SU-DHL-6 (cell line): ENCODE measurements at regions not wholly inside any gene's neighbourhood (a gene's known extent, or its start where the extent isn't known, plus 50 kb on each side); places are given as distances from the start of the nearest gene placed in this dataset.

Source experiments
- H2AFZ ChIP-seq: fragments of 200-600 bp; sonication (generic); 2 replicates; pipeline ENCODE4 v1.6.1; 2014; ENCODE audit warnings: low read depth, mild to moderate bottlenecking, moderate library complexity, mixed read lengths, antibody characterized with exemption, low read length; ENCODE audit not compliant: severe bottlenecking
- H3F3A ChIP-seq: fragments of 200-600 bp; shearing (Covaris generic); 2 replicates; pipeline ENCODE4 v1.6.0; 2016; ENCODE audit warnings: antibody characterized with exemption, mild to moderate bottlenecking; ENCODE audit not compliant: insufficient read depth
- H3K27ac ChIP-seq: fragments of 200-600 bp; sonication (generic); 2 replicates; pipeline ENCODE4 v1.5.1; 2016; ENCODE audit warnings: low read depth, mild to moderate bottlenecking, low read length, moderate library complexity, mixed read lengths
- H3K27me3 ChIP-seq: fragments of 200-600 bp; sonication (generic), shearing (Covaris generic); 2 replicates; pipeline ENCODE4 v1.6.0; 2014; ENCODE audit warnings: mild to moderate bottlenecking, low read length
- H3K36me3 ChIP-seq: fragments of 200-600 bp; sonication (generic); 2 replicates; pipeline ENCODE4 v1.6.1; 2014; ENCODE audit warnings: mild to moderate bottlenecking, low read length, mixed read lengths
- H3K4me2 ChIP-seq: fragments of 300-600, 200-600 bp; shearing (Covaris generic), sonication (generic); 2 replicates; pipeline ENCODE4 v1.6.0; 2014; ENCODE audit warnings: low read length, low read depth, mild to moderate bottlenecking; ENCODE audit not compliant: poor library complexity, severe bottlenecking
- H3K4me3 ChIP-seq: fragments of 200-600 bp; sonication (generic); 2 replicates; pipeline ENCODE4 v1.5.1; 2014; ENCODE audit warnings: antibody characterized with exemption, low read length, mild to moderate bottlenecking, mixed read lengths; ENCODE audit not compliant: insufficient read depth, poor library complexity, severe bottlenecking
- H3K79me2 ChIP-seq: fragments of 200-600 bp; sonication (generic); 2 replicates; pipeline ENCODE4 v1.6.1; 2014; ENCODE audit warnings: mild to moderate bottlenecking, low read length, moderate library complexity; ENCODE audit not compliant: insufficient read depth
- H3K9ac ChIP-seq: fragments of 200-600 bp; sonication (generic); 2 replicates; pipeline ENCODE4 v1.7.0; 2014; ENCODE audit warnings: mild to moderate bottlenecking, low read length
- H3K9me2 ChIP-seq: fragments of 200-600 bp; sonication (generic); replicated peaks from 2 replicates; pipeline ENCODE4 v1.6.1; 2014; ENCODE audit warnings: low read length; ENCODE audit not compliant: insufficient read depth
- H3K9me3 ChIP-seq: fragments of 200-600 bp; sonication (generic); 2 replicates; pipeline ENCODE4 v1.6.1; 2014; ENCODE audit warnings: low read length, mixed read lengths; ENCODE audit not compliant: insufficient read depth
- H4K20me1 ChIP-seq: fragments of 200-600 bp; sonication (generic); 2 replicates; pipeline ENCODE4 v1.6.1; 2014; ENCODE audit warnings: low read depth, mild to moderate bottlenecking, antibody characterized with exemption, low read length, moderate library complexity, mixed read lengths
- EZH2phosphoT487 ChIP-seq: fragments of 200-600 bp; sonication (generic), shearing (Covaris generic); conservative IDR thresholded peaks from 2 replicates; pipeline ENCODE4 v1.6.1; 2018; ENCODE audit warnings: mild to moderate bottlenecking, antibody characterized with exemption, low read length, moderate library complexity, mixed read lengths
- TF ChIP-seq, protein P1 (sequence below): fragments of 200-600 bp; sonication (generic); IDR thresholded peaks from one replicate; pipeline ENCODE4 v1.5.1; 2017; ENCODE audit warnings: antibody characterized with exemption, mild to moderate bottlenecking, low read length, moderate library complexity; ENCODE audit not compliant: insufficient read depth, poor library complexity, severe bottlenecking

DNA sequence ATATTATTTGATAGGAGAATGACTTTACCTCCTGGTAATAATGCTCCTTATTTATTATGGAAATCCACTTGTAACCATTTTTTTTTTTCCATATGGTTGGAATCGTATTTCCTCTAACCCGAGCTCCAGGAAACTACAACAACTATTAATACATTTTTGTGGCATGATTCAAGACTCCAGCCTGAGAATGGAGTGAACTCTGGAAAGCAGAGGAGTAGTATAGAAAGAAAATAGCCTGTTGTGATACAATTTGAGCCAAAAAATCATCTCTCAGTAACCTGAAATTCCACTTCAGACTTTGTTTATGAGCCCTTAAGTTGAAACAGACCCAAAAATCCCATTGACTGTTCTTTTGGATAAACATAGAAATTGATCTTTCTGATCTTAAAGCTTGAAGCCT lies 921.1 kb downstream of the SOCS6 start:
- Histone ChIP-seq H3K9me2 (no peaks in the 10 kb centered on the region), H3K4me3 (no peak overlapping the region), H3K79me2 (no peaks in the 10 kb centered on the region), H3F3A (no peaks in the 10 kb centered on the region), H3K9ac (no peak overlapping the region), H2AFZ (no peak overlapping the region), H3K36me3 (no peaks in the 10 kb centered on the region), H3K27me3 (no peaks in the 10 kb centered on the region), H4K20me1 (no peaks in the 10 kb centered on the region), H3K9me3 (no peaks in the 10 kb centered on the region), H3K4me2 (no peak overlapping the region), H3K27ac (no peak overlapping the region)
- TF ChIP-seq, protein P1, sequence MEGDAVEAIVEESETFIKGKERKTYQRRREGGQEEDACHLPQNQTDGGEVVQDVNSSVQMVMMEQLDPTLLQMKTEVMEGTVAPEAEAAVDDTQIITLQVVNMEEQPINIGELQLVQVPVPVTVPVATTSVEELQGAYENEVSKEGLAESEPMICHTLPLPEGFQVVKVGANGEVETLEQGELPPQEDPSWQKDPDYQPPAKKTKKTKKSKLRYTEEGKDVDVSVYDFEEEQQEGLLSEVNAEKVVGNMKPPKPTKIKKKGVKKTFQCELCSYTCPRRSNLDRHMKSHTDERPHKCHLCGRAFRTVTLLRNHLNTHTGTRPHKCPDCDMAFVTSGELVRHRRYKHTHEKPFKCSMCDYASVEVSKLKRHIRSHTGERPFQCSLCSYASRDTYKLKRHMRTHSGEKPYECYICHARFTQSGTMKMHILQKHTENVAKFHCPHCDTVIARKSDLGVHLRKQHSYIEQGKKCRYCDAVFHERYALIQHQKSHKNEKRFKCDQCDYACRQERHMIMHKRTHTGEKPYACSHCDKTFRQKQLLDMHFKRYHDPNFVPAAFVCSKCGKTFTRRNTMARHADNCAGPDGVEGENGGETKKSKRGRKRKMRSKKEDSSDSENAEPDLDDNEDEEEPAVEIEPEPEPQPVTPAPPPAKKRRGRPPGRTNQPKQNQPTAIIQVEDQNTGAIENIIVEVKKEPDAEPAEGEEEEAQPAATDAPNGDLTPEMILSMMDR: no peak
- no peak for TF ChIP-seq EZH2phosphoT487

- Histone ChIP-seq H4K20me1 (no peaks in the 10 kb centered on the region), H3K4me3 (no peak overlapping the region), H3K27me3 (no peaks in the 10 kb centered on the region), H3K9me3 (no peaks in the 10 kb centered on the region), H3K4me2 (no peak overlapping the region), H3F3A (no peaks in the 10 kb centered on the region), H3K36me3 (no peaks in the 10 kb centered on the region), H3K79me2 (no peaks in the 10 kb centered on the region), H3K9me2 (no peaks in the 10 kb centered on the region), H3K27ac (no peak overlapping the region), H2AFZ (no peak overlapping the region), H3K9ac (no peak overlapping the region)
- TF ChIP-seq, protein P1: no peak
- TF ChIP-seq EZH2phosphoT487: no peak
These were observed 905.6 kb downstream of the SOCS6 start for GRCh38 chr18:71194438-71194837.

DNA sequence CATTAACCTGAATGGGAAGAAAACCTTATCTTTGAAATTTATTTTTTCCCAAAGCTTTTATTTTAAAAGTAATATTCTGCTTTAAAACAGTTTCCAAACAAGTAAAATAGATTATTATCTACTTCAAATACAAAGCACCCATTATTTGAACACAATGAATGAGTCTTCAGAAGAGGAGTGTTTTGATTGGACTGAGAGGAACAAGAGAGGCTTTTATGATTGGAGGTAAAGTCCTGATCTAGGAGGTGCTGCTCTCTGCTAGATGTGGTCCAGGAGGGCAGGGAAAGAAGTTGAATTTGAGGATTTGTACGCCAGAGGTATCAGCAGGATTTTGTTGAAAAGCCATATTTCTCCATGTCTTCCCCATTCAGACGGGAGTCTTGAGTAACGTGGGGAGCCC lies 900.7 kb downstream of the SOCS6 start:
- no peaks in the 10 kb centered on the region for H3K9me2 ChIP-seq
- H3F3A ChIP-seq: no peaks in the 10 kb centered on the region
- H3K4me2 ChIP-seq: no peak overlapping the region
- no peak overlapping the region for H3K27ac ChIP-seq
- no peak overlapping the region for H3K9ac ChIP-seq
- H2AFZ ChIP-seq: no peak overlapping the region
- no peaks in the 10 kb centered on the region for H3K36me3 ChIP-seq
- H3K79me2 ChIP-seq: no peaks in the 10 kb centered on the region
- no peaks in the 10 kb centered on the region for H3K27me3 ChIP-seq
- TF ChIP-seq EZH2phosphoT487: no peak
- TF ChIP-seq, protein P1: no peak
- H4K20me1 ChIP-seq: no peaks in the 10 kb centered on the region
- H3K9me3 ChIP-seq: no peaks in the 10 kb centered on the region
- no peak overlapping the region for H3K4me3 ChIP-seq

DNA sequence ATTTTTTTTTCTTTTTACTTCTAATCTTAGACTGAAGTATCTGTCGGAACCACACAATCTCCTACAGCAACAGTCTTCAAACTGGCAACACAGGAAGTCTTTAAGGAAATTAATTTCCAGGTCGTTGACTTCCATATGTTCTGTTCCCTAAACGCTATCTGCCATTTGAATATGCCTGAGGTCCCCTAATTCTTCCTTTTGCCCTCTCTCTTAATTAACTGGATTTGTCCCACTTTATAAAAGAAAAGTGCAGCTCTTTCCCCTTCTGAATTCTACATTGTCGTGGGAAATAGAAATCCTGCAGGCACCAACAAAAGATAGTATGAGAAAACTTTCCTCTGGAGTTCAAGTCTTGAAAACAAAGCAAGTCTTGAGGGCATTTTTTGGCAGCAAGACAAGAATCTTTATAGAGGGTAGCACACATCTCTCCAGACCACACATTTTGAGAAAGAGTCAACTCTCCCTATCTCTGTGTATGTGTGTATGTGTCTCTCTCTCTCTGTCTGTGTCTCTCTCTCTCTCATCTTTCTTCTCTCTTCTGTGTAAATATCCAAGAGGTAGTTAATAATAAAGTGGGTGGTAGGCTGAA lies 879.8 kb downstream of the SOCS6 start:
- H3K9me3 ChIP-seq: no peaks in the 10 kb centered on the region
- no peak overlapping the region for H2AFZ ChIP-seq
- no peaks in the 10 kb centered on the region for H3K9me2 ChIP-seq
- H3K4me2 ChIP-seq: no peak overlapping the region
- no peak for TF ChIP-seq EZH2phosphoT487
- TF ChIP-seq, protein P1: no peak
- no peaks in the 10 kb centered on the region for H3K79me2 ChIP-seq
- no peaks in the 10 kb centered on the region for H3K27me3 ChIP-seq
- no peak overlapping the region for H3K27ac ChIP-seq
- no peak overlapping the region for H3K9ac ChIP-seq
- no peaks in the 10 kb centered on the region for H3K36me3 ChIP-seq
- no peaks in the 10 kb centered on the region for H3F3A ChIP-seq
- H4K20me1 ChIP-seq: no peaks in the 10 kb centered on the region
- no peak overlapping the region for H3K4me3 ChIP-seq
